CD14-positive monocyte (primary cell): ENCODE measurements at regions not wholly inside any gene's neighbourhood (a gene's known extent, or its start where the extent isn't known, plus 50 kb on each side); places are given as distances from the start of the nearest gene placed in this dataset.

ENCODE experiments used
- DNase-seq, 3 donors: peaks; one replicate each; pipeline ENCODE4 v3.0.0-alpha.2; 2011 to 2022
- H2AFZ ChIP-seq: 2 replicates; pipeline ENCODE4 v1.6.0; 2012; ENCODE audit warnings: mild to moderate bottlenecking, low read depth, low read length, inconsistent platforms; ENCODE audit not compliant: insufficient read depth, poor library complexity, severe bottlenecking
- H3K27ac ChIP-seq, 2 donors: 1 replicate in 1 of 2; 2 replicates in 1 of 2; pipeline ENCODE4 v1.5.1; 2012 to 2013; ENCODE audit warnings: low read length in 2 of 2, control low read depth in 1 of 2, inconsistent platforms in 1 of 2, low read depth in 1 of 2, mild to moderate bottlenecking in 1 of 2
- H3K27me3 ChIP-seq, 2 donors: one replicate each; pipeline versions ENCODE4 v1.6.0 to v1.6.1; 2011 to 2013; ENCODE audit warnings: low read length in 2 of 2; ENCODE audit not compliant: control insufficient read depth in 2 of 2, insufficient read depth in 2 of 2
- H3K36me3 ChIP-seq, 2 donors: replicated peaks in 1 of 2; 1 replicate in 1 of 2; 2 replicates in 1 of 2; pipeline versions ENCODE4 v1.5.1 to v1.6.1; 2012 to 2013; ENCODE audit warnings: low read length in 2 of 2, control low read depth in 1 of 2, inconsistent platforms in 1 of 2, mild to moderate bottlenecking in 1 of 2; ENCODE audit not compliant: insufficient read depth in 2 of 2, control insufficient read depth in 1 of 2
- H3K4me1 ChIP-seq, 2 donors: 1 replicate in 1 of 2; 2 replicates in 1 of 2; pipeline versions ENCODE4 v1.5.1 to v1.6.1; 2012 to 2013; ENCODE audit warnings: low read length in 2 of 2, control low read depth in 1 of 2, inconsistent platforms in 1 of 2, mild to moderate bottlenecking in 1 of 2, moderate library complexity in 1 of 2; ENCODE audit not compliant: insufficient read depth in 2 of 2, control insufficient read depth in 1 of 2
- H3K4me2 ChIP-seq: replicated peaks from 2 replicates; pipeline ENCODE3; 2012; ENCODE audit warnings: low read length, moderate library complexity, mild to moderate bottlenecking; ENCODE audit not compliant: poor library complexity, severe bottlenecking; ENCODE audit errors: extremely low read depth
- H3K4me3 ChIP-seq, 3 experiments: fragments of 200-600 bp in 1 of 3; sonication (generic) in 1 of 3; replicated peaks in 1 of 3; 1 replicate in 2 of 3; 2 replicates in 1 of 3; pipeline ENCODE4 v1.5.1; 2011 to 2013; ENCODE audit warnings: low read length in 3 of 3, mild to moderate bottlenecking in 3 of 3, control low read depth in 2 of 3, low read depth in 2 of 3, inconsistent platforms in 1 of 3, moderate library complexity in 1 of 3
- H3K79me2 ChIP-seq: 2 replicates; pipeline ENCODE4 v1.6.0; 2012; ENCODE audit warnings: mild to moderate bottlenecking, control low read depth, inconsistent platforms, low read length, moderate library complexity; ENCODE audit not compliant: insufficient read depth
- H3K9ac ChIP-seq: 2 replicates; pipeline ENCODE4 v1.6.0; 2017; ENCODE audit warnings: low read length, mild to moderate bottlenecking; ENCODE audit not compliant: insufficient read depth, poor library complexity, severe bottlenecking
- H3K9me3 ChIP-seq, 2 donors: replicated peaks in 1 of 2; 1 replicate in 1 of 2; 2 replicates in 1 of 2; pipeline versions ENCODE4 v1.5.1 to v1.6.1; 2012 to 2013; ENCODE audit warnings: low read length in 2 of 2, control low read depth in 1 of 2; ENCODE audit not compliant: control insufficient read depth in 1 of 2, insufficient read depth in 1 of 2
- H4K20me1 ChIP-seq: 2 replicates; pipeline ENCODE4 v1.6.0; 2012; ENCODE audit warnings: mild to moderate bottlenecking, low read length, control low read depth, moderate library complexity; ENCODE audit not compliant: insufficient read depth
- H3K27ac Mint-ChIP-seq, 7 donors: one replicate each; pipeline ENCODE4 v1.8.0; 2020; ENCODE audit warnings: mild to moderate bottlenecking in 7 of 7, mixed read lengths in 7 of 7, moderate library complexity in 6 of 7, inconsistent platforms in 2 of 7
- H3K27me3 Mint-ChIP-seq, 3 donors: one replicate each; pipeline ENCODE4 v1.8.0; 2021 to 2022; ENCODE audit warnings: low read depth in 3 of 3, mild to moderate bottlenecking in 3 of 3, mixed read lengths in 3 of 3, moderate library complexity in 3 of 3, inconsistent platforms in 1 of 3
- H3K36me3 Mint-ChIP-seq, 2 donors: one replicate each; pipeline ENCODE4 v1.8.0; 2020; ENCODE audit warnings: mixed read lengths in 2 of 2, inconsistent platforms in 1 of 2, mild to moderate bottlenecking in 1 of 2
- H3K4me1 Mint-ChIP-seq: one replicate; pipeline ENCODE4 v1.8.0; 2020; ENCODE audit warnings: mild to moderate bottlenecking, mixed read lengths
- H3K4me3 Mint-ChIP-seq, 2 donors: one replicate each; pipeline ENCODE4 v1.8.0; 2020; ENCODE audit warnings: mild to moderate bottlenecking in 2 of 2, mixed read lengths in 2 of 2, moderate library complexity in 1 of 2
- H3K9me3 Mint-ChIP-seq, 7 donors: one replicate each; pipeline ENCODE4 v1.8.0; 2020 to 2022; ENCODE audit warnings: mixed read lengths in 7 of 7, mild to moderate bottlenecking in 6 of 7, moderate library complexity in 6 of 7, inconsistent platforms in 2 of 7
- CTCF ChIP-seq: fragments of 200-600 bp; IDR thresholded peaks from one replicate; pipeline ENCODE4 v1.8.0; 2022; ENCODE audit warnings: antibody characterized with exemption, mild to moderate bottlenecking
- WGBS: methylation state at CpG from one replicate; pipeline ENCODE4 v1.1.5; 2013; ENCODE audit warnings: missing lambda C conversion rate; ENCODE audit not compliant: insufficient coverage; 5-methylcytosine and 5-hydroxymethylcytosine counted together
- intact Hi-C, 2 donors: fragments of 100-400 bp; cut with micrococcal nuclease; formaldehyde crosslinking; loops; one replicate each; pipeline versions ENCODE4 v1.15.0 to v1.15.1; 2023

GRCh38 chr17:68141050-68141449, 105.5 kb downstream of the KPNA2 start:
- no peaks in the 10 kb centered on the region for H3K4me1 ChIP-seq
- TF ChIP-seq CTCF, result no peak
- H3K4me1 Mint-ChIP-seq, result no peaks in the 10 kb centered on the region

GRCh38 chr17:68142595-68142994, 105.2 kb upstream of the AMZ2 start:
- peaks cover 0 to 8% (median 0%) of the 10 kb centered on the region in 7 donors for H3K9me3 Mint-ChIP-seq
- no peak overlapping the region for H3K4me3 Mint-ChIP-seq
- Histone ChIP-seq H4K20me1 (no peaks in the 10 kb centered on the region), H3K9me3 (no peaks in the 10 kb centered on the region), H3K4me1 (no peaks in the 10 kb centered on the region), H3K36me3 (no peaks in the 10 kb centered on the region), H3K4me3 (no peak overlapping the region), H3K4me2 (no peak overlapping the region), H2AFZ (no peak overlapping the region), H3K27me3 (no peaks in the 10 kb centered on the region), H3K79me2 (no peaks in the 10 kb centered on the region), H3K27ac (no peak overlapping the region), H3K9ac (no peak overlapping the region)
- intact Hi-C loops, result no loop called here
- no peak overlapping the region for H3K27ac Mint-ChIP-seq
- TF ChIP-seq CTCF, result no peak
- no peak for DNase-seq
- no peaks in the 10 kb centered on the region for H3K4me1 Mint-ChIP-seq
- H3K36me3 Mint-ChIP-seq, result peaks cover 0 to 2% of the 10 kb centered on the region in 2 donors
- H3K27me3 Mint-ChIP-seq, result peaks cover 0 to 3% (median 0%) of the 10 kb centered on the region in 3 donors
- WGBS, result no CpG with 5 or more reads among the region's 1 CpG

More at GRCh38 chr17:68141050-68141449, 105.5 kb downstream of the KPNA2 start:
- no peaks in the 10 kb centered on the region for H4K20me1 ChIP-seq
- no peak overlapping the region for H3K4me3 ChIP-seq
- Mint-ChIP-seq H3K27me3 (peaks cover 0 to 3% (median 0%) of the 10 kb centered on the region in 3 donors), H3K9me3 (peaks cover 0 to 8% (median 0%) of the 10 kb centered on the region in 7 donors), H3K27ac (no peak overlapping the region), H3K36me3 (peaks cover 3% of the 10 kb centered on the region in 2 donors), H3K4me3 (no peak overlapping the region)
- H3K79me2 ChIP-seq, result no peaks in the 10 kb centered on the region
- no peak for DNase-seq
- H2AFZ ChIP-seq, result no peak overlapping the region
- intact Hi-C loops, result no loop called here
- H3K27me3 ChIP-seq, result no peaks in the 10 kb centered on the region
- no CpG with 5 or more reads among the region's 3 CpGs for WGBS
- H3K9ac ChIP-seq, result no peak overlapping the region
- no peak overlapping the region for H3K27ac ChIP-seq
- peaks cover 0 to 1% of the 10 kb centered on the region in 2 donors for H3K36me3 ChIP-seq
- H3K9me3 ChIP-seq, result no peaks in the 10 kb centered on the region
- no peak overlapping the region for H3K4me2 ChIP-seq
